NCI-H2171 treated with DMSO at 0.1 percent for 48 hours (cell line): ENCODE measurements at regions not wholly inside any gene's neighbourhood (a gene's known extent, or its start where the extent isn't known, plus 50 kb on each side); places are given as distances from the start of the nearest gene placed in this dataset.

Experiments used
- DNase-seq: peaks from one replicate; lab custom pipeline; 2025; lab: John Stamatoyannopoulos, UW

DNA sequence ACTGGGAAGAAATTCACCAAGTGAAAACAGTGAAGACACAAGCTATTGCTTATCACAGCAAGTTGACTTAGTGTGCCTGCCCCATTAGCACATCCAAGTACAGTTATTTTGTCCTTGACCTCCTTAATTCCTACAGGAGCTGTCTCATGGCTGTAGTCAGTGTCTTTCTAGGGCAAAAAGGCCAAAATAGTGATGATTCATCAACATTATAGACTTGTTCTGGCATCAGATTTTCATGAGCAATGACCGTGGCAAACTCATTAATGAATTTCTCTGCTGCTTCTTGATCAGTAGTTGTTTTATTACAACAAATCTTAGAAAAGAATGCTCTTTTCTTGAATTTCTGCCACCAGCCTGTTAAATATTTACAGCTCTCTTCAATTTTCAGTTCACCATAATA is 1169.3 kb upstream of the DDX18 start:
- no peak for DNase-seq

DNA sequence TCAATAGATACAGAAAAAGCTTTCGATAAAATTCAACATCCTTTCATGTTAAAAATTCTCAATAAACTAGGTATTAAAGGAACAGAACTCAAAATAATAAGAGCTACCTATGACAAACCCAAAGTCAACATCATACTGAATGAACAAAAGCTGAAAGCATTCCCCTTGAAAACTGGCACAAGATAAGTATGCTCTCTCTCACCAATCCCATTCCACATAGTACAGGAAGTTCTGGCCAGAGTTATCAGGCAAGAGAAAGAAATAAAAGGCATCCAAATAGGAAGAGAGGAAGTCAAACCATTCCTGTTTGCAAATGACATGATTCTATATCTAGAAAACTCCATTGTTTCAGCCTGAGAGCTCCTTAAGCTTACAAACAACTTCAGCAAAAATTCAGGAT is 1145.8 kb upstream of the DDX18 start:
- DNase-seq: no peak

DNA sequence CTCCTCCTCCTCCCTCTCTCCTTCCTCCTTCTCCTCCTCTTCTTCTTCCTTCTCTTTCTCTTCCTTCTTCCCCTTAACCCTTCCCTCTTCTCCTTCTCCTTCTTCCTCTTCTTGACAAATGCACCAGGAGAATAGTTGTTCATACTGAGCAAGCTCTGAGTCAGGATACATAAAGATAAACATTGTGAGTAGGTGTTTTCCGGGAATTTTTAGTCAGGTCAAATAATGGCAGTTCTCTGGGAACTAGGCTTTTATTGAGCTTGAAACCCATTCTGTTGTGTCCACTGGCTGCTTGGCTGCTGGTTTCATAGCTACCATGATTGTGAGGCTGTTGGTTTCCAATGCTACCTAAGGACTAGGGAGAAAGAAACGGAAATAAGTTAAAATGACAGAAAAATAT is 1144.7 kb upstream of the DDX18 start:
- DNase-seq: no peak

DNA sequence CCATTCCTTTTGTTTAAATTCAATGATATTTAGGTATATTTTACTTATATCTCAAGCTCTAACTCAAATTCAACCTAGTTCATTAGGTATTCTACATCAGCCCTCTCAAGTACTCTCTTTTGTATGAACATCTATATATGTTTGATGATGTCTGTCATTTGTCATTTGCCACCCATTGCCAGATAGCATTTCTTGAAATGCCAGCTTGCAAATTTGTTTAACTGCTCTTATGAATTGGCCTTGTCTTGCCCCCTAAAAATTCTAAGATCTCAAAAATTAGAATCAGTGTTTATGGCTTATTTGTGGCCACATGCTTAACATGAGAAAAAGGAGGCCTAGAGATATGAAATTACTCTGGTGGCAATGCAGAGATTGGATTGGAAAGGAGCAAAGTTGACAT is 1140.3 kb upstream of the DDX18 start:
- no peak for DNase-seq

DNA sequence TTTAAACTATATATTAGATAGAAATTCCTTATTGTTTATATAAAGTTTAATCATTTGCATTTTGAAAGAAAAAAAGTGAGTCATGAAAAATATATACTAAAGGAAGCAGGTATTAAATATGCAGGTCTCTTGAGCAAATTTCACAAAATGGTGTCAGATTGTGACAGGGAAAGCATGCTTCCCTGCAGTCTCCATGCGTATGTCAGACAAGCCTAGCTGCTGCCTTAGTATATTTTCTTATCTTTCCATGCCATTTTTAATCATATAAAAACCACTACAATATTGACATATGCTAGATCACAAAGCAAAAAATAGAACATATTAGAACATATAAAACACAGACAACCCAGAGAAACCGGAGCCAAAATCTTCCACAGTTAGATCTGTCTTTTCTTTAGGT is 1137.7 kb upstream of the DDX18 start:
- no peak for DNase-seq

DNA sequence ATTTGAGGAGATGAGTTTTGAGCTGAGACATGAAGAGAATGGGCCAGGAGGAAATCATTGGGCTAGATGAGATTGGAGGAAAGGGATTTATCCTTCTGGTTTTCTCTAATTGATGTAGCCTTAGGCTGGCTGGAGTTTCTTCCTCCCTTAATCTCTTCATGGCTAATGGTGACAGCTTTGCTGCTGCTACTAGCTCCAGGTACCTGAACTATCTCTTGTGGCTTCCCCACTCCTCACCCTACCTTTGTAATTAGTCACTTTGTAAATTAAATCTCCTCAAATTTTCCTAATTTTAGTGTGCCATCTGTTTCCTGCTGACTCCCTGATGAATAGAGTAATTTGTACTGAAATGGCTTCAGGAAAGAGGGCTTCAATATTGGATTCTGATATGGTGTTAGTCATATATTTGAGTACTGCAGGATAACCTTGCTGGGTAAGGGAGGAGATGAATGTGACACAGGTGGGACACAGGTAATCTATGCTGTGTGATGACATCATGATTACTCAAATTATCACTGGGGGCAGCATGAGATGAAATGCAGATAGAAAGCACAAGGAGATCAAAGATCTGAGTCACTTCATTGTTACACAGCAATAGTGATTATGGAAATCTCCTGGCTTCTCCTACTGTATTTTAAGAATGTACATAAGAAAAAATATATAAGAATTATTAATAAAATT is 1134.1 kb upstream of the DDX18 start:
- DNase-seq: no peak

DNA sequence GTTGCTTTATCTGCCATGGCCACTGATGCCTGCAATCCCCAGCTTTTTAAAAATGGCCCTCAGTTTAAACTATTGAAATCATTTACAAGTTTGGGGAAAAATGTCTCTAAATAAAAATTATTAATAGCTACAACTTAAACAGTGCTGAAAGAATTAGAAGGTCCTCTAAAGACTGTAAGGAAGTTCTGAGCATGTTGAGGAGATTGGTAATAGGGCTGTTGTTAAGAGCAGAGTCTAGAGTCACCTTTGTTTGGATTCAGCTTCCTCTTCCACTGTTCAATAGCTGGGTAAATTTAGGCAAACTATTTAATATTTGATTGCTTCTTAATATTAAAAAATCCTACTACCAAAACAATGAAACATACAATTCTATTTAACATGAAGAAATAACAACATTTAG is 1127.1 kb upstream of the DDX18 start:
- DNase-seq: no peak

DNA sequence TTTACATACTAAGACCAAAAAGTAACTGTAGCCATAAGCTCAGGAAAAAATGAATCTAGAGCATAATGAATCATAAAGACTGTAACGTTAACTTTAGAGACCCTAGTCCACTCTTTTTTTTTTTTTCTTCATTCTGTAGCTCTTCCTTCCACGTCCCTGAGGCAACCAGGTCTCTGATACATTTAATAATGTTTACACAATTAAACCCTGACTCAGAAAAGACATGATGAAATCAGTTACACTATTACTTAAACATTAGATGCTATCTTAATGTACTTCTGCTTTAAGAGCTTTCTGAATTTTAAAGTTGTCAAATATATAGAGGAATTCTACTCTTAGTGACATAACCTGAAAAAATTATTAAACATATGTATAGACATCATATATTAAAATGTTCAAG is 1121.5 kb upstream of the DDX18 start:
- no peak for DNase-seq

DNA sequence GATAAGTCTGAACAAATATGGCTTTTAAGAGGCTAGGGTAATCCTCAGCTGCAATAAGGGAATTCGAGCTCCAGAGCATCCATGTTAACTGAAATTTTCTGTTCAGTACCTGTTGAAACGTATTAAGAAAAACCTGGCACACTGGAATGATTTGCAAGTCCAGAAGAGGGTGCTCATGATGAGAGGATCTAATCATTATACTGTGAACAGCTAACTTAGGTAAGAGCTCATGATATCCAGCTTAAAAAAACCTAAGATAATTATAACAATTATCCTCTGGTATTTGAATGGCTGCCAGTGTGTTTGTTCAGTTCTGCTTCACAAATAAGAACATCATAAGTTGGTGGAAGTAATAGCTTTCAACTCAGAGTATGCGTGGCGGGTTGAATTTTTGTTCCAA is 1118.3 kb upstream of the DDX18 start:
- no peak for DNase-seq

DNA sequence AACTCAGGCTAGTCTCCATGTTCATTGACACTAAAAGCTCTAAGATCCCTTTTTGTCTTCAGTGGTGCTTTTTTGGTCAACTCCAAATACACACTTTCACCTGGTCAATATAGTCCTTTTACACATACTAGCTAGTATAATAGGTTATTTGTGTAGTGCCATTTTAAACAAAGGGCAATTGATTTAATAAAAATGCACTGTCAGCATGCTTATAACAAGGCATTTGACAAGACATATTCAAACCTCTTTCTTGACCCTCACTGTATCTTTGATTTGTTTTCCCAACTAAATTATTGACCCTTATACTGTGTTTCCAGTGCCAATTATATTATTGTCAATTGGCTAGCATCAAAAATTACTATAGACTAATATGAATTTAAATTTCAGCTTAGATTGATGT is 1117.6 kb upstream of the DDX18 start:
- no peak for DNase-seq

DNA sequence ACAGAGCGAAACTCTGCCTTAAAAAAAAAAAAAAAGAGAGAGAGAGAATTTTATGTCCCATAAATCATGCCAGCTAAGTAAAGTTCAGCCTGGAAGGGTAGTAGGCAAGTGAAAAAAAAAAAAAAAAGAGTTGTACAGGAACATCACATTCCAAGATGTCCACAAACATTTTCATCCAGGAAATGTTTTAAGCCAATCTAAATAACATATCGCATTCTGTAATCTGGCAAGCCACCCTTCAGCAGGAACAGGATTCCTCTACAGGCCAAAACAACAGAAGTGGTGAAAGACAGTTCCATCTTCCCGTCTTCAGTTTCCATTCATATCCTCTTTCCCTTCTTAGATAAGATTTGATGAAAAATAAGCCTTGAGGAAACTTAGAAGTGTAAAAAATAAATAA is 1108.1 kb upstream of the DDX18 start:
- no peak for DNase-seq

DNA sequence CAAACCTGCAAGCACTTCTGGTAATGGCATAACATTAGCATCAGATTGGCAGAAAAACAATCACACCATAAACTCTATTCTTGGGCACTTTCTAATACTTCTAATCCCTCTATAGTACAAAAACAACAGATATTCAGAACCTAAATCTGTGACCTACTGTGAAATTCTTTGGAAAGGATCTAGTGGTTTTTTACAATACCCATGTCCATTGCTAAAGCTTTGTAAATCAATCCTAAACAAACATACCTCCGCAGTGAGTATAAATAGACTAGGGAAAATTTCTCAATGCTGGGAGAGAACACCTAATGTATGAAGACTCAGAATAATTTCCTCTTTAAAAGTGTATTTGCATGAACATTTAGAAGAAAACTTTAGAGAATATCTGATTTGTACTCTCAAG is 1098.5 kb upstream of the DDX18 start:
- DNase-seq: no peak

DNA sequence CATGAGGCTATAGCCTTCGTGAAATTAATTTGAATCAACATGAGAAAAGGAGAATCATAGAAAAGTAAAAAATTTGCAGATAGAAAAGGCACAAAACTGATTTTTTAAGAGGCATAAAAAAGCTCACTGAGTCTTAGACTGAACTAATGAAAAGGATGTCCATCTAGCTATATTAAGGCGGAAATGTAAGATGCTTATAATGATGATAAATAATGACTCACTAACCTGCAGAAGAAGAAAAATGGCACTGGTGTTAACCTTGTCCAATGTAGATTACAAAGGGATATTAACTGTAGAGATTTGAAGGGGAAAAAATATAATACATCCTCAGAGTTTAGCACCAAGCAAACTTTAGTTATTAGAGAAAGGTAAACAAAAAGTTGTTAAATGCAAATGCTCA is 1098.0 kb upstream of the DDX18 start:
- DNase-seq: no peak

DNA sequence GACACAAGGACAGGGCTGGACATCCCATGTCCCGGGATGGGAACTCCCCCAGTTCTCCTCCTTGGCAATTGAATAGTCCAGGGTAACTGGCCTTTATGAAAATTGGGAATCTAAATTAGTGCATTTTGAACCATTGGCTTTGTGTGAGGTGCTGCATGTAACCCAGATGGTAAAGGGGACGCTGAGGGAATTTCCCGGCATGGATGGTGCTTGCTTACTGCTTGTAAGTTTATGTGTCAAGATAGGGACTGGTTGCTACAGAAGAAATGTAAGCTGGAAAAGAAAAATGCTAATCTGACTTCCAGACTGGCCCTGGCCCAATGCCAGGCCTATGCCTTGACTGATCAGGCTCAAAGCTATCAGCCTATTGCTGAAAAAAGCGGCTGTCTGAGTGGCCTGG is 1096.7 kb upstream of the DDX18 start:
- no peak for DNase-seq

DNA sequence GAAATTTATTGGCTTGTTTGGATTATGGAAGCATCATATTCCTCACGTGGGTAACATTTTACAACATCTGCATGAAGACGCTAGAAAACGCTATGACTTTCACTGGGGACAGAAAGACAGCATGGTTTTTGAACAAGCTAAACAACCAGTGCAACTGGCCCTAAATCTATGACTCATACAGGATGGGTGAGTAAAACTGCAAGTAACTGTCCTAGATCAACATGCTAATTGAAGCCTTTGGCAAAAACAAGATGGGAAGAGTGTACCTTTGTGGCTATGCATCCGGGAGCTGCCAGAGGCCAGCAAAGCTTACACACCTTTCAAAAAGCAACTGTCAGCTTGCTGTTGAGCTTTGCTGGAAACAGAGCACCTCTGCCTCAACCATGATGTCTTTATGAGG is 1096.0 kb upstream of the DDX18 start:
- no peak for DNase-seq

DNA sequence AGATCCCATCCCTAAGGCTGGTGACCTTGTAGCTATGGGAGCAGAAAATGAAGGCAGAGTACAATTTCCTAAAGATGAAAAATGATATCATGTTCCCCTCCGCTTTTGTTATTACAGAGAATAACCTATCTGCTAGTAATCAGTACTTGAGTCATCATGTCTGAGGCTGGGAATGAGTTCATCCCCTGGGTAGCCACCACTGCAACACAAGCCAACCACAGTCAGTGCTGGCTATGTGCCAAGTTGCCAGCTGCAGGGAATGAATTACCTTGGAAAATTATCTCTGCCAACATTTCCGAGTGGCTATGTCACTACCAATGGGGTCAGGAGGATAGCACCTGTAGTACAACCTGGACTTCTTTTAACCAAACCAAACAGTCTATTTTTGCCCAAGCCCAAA is 1094.7 kb upstream of the DDX18 start:
- DNase-seq: peak; percentile 40

DNA sequence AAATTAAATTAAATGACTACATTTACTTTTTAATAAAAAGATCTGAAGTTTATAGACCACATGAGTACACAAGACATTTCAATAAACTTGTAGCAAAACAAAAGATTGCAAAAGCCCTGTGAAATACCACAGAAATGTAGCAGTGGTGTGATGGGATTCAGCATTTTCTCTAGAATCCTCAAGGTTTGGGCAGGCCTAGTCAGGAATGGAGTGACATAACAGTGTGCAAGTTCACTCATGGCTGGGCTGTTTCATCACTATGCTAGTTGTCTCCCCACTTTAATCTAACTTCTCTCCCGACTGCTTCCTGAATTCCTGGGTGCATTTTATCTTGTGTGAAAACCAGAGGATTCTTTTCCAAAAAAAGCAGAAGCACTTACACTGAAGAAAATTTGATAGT is 1089.9 kb upstream of the DDX18 start:
- DNase-seq: no peak

DNA sequence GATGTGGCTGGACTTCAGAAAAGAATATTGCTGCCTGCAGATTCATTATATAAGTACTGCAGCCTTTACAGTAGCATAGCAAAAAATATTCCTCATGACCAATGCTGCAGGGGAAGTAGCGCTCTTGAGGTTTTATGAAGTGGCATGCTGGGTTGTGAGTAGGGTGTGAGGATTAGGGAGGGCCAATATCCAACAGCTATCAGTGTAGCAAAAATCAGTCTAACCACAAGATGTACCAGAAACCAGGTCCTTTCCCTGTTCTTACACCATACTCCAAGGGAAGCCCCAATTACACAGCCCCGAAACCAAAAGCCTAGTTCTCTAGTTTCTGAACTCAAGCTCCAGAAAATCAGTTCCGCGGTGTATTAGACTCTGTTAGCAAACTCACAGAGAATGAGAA is 1082.2 kb upstream of the DDX18 start:
- DNase-seq: no peak

DNA sequence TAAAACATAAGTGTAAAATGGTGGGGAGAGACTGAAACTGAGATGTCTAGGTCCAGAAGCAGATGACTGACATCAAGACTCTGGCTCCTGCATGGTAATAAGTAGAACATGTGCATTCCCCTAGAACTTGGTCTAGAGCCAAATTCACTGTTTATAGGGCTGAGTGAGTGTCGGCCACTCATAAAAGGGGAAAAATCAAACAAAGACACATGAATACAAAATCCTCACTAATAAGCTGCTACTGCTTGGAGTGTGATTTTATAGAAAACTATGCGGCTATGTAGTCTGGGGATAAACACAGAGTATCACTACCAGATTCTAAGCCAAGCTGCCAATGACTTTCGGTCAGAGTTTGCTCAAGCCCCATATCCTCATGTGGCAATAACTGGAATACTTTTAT is 1080.8 kb upstream of the DDX18 start:
- DNase-seq: no peak

DNA sequence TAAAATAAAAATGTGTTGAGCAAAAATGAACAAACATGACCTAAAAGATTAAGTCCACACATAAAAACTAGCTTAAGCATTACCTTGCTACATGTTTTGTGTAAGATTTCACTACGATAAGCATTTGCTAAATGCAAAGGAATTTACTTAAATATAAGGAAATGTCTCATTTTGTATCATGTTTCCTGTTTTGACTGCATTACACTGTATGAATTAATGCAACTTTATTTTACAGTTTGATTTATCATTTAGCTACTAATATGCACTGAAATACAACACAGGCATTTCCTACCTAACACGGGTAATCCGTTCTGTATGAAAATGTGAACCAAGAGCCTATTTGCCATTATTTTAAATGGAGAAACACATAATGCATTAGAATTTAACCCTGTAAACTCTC is 1076.5 kb upstream of the DDX18 start:
- DNase-seq: no peak

DNA sequence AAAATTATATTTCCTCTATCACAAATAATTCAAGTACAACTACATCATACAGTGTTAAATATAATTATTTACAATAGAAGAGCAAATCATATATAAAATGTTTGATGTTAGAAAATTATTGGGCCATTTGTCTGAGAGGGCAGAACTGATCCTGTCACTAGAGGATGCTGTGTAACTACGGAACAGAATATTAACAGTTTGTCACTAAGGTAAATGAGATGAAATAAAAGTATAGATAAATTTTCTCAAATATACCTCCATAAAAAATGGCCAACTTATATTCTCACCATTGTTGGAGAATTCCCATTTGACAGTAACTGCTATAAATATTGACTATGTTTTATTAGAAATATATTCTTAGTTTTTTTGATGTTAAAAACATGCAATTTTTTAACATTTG is 1067.4 kb upstream of the DDX18 start:
- no peak for DNase-seq

DNA sequence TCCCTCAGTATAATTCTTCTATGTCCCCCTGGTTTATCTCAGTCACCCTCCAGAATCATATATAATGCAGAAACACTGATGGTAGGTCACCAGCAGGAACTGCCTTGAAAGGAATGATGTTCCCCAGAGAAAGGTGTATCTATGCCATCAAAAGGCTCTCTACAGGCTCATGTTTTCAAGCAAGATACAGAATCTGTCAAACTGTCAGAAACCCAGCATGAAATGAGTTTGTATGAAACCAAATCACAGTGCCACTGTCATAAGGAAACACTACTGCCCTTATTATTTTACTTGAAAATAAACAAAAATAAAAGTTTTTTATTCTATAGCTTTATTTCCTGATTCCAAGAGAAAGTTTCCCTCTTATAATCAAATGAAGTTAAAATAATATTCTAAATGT is 1064.5 kb upstream of the DDX18 start:
- no peak for DNase-seq

DNA sequence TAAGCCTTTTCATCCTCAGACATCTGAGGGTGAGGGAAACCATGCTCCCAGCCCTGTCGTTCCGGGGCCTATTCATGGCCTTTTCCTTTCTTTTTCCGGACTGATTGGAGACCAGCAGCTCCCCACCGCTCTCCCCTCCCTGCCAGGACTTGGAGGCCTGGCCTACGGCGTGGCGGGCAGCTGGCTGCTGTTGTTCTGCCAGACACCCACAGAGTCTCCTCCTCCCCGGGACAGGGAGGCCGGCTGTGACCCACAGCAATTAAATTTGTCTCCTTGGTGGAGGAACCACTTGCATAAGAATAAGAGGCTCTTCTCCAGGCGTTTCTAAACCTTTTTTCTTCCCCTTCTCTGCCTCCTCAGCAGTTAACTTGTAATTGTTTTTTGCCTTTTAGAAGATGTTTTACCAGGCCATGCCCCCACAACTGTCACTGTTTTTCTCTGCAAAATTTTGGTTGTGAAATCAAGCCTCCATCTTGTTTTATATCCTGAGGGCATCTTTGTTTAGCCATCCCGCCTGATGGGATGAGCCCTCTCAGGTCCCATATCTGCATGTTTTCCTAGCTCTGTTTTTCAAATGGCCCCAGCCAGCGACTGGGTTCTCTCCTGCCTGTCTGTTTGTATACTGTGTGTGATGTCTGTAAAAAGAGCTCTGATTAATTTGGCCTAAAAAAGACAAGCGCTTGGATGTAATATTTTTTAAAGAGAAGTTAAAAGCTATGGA is 1060.0 kb upstream of the DDX18 start:
- no peak for DNase-seq

DNA sequence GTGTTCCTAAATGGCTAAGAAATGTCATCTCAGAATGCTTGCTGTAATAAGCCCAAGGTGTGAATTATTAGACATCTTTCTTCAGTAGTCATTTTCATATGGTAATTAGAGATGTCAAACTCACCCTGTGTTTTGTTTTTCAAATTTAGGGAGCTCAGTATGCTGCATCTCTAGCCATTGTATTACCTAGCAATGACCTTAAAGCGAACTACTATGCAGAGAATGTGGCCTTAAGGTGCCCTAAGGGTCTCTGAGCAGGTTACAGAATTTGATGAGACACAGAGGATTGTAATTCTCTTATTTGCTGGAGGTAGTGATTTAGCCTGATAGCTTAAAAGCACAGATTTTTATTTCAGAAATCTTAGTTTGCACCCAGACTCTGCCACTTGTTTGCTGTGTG is 1052.6 kb upstream of the DDX18 start:
- no peak for DNase-seq
